Spinal cord (tissue), 9 donors: ENCODE measurements at regions not wholly inside any gene's neighbourhood (a gene's known extent, or its start where the extent isn't known, plus 50 kb on each side); places are given as distances from the start of the nearest gene placed in this dataset.
A peak's percentile ranks its signal among the peaks of the same experiment; 100 is the strongest.

Experiments
- DNase-seq, 6 donors: peaks; one replicate each; pipeline versions ENCODE4 v3.0.0 to v3.0.0-alpha.2; 2013 to 2015; ENCODE audit warnings: low spot score in 6 of 6, low read depth in 4 of 6
- H3K27ac ChIP-seq: one replicate; pipeline ENCODE4 v1.5.1; 2013; ENCODE audit warnings: low read depth, low read length, control low read depth
- H3K27me3 ChIP-seq: one replicate; pipeline ENCODE4 v1.6.1; 2013; ENCODE audit warnings: low read length; ENCODE audit not compliant: control insufficient read depth, insufficient read depth
- H3K36me3 ChIP-seq: one replicate; pipeline ENCODE4 v1.6.1; 2013; ENCODE audit warnings: low read length; ENCODE audit not compliant: control insufficient read depth, insufficient read depth
- H3K4me1 ChIP-seq: one replicate; pipeline ENCODE4 v1.6.1; 2013; ENCODE audit warnings: low read length; ENCODE audit not compliant: control insufficient read depth, insufficient read depth
- H3K4me3 ChIP-seq: one replicate; pipeline ENCODE4 v1.5.1; 2013; ENCODE audit warnings: low read depth, low read length, control low read depth
- H3K9me3 ChIP-seq: one replicate; pipeline ENCODE4 v1.6.1; 2013; ENCODE audit warnings: low read length; ENCODE audit not compliant: control insufficient read depth, insufficient read depth
- WGBS: methylation state at CpG from one replicate; pipeline ENCODE4 v1.1.5; 2013; ENCODE audit warnings: missing lambda C conversion rate; ENCODE audit not compliant: insufficient coverage; 5-methylcytosine and 5-hydroxymethylcytosine counted together
- donor health status: healthy.

DNA sequence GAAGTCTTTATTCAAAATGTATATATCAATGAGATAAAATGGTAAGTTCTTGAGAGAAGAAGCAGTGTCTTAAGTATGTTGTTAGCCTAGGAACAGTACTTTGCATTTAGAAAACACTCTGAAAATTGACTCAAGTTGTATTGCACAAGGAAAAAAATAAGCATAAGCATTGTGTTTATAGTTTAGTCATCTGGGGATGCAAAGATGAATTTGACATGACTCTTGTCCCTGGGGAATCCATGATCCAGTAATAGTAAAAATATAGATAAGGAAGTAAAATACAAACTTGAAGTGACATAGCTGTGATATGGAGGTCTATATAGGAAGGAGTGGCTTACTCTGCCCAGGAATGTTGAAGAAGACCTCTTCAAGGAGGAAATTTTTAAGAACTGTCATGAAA lies 185.0 kb upstream of the PTBP2 start:
- Histone ChIP-seq H3K9me3 (no peaks in the 10 kb centered on the region), H3K36me3 (no peaks in the 10 kb centered on the region), H3K27me3 (no peaks in the 10 kb centered on the region), H3K4me3 (no peak overlapping the region), H3K27ac (no peak overlapping the region), H3K4me1 (no peaks in the 10 kb centered on the region)
- DNase-seq, result no peak

DNA sequence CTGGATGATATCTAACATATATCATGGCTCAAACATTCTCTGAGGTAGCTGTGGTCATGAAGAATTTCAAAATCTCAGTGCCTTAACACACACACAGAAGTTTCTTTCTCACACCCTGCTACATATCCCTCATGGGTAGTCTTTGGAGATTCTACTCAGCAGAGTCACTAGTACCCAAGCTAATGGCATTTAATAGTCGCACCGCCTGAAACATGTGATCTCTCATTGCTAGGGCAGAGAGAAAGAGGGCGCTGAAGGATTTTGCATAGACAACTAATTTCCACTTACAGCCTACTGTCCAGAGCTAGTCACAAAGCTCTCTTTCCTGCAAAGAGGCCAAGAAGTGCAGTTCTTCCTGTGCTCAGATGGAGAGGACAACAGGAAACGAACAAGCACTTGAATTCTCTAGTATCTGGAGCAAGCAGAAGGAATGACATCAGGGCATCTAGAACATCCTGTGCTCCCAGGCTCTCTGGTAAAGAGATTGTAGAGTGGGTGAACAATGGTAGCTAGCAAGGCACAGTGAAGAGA lies 183.4 kb upstream of the PTBP2 start:
- DNase-seq, result peak in 2 of 6 donors; percentile 20 to 24
- no peaks in the 10 kb centered on the region for H3K4me1 ChIP-seq
- no peak overlapping the region for H3K4me3 ChIP-seq
- H3K9me3 ChIP-seq, result no peaks in the 10 kb centered on the region
- no peaks in the 10 kb centered on the region for H3K36me3 ChIP-seq
- no peaks in the 10 kb centered on the region for H3K27me3 ChIP-seq
- 43% methylated on average over 1 of the region's 4 CpGs for WGBS
- peak overlapping the region; percentile 82 for H3K27ac ChIP-seq

DNA sequence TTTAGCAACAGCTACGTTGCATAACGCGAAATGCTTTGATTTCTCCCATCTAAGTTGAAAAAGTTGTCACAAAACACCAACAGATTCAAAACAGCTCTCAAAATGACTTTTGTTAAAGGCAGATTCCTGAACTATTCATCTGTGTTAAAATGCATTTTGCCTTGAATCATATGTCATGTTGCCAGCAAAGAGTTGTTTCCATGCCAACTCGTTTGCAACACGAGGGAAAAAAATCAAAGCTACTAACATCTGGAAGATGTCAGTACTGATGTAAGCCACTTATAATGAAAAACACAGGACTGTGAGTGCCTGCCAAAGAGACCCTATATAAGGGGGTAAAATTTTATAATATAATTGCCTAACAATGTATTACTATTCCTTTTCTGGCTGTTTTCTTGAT lies 182.7 kb upstream of the PTBP2 start:
- H3K4me3 ChIP-seq, result no peak overlapping the region
- peak overlapping the region; percentile 82 for H3K27ac ChIP-seq
- H3K4me1 ChIP-seq, result no peaks in the 10 kb centered on the region
- peak in 3 of 6 donors; percentile 26 to 83 (median 80) for DNase-seq
- no CpG with 5 or more reads among the region's 5 CpGs for WGBS
- no peaks in the 10 kb centered on the region for H3K27me3 ChIP-seq
- H3K36me3 ChIP-seq, result no peaks in the 10 kb centered on the region
- H3K9me3 ChIP-seq, result no peaks in the 10 kb centered on the region

DNA sequence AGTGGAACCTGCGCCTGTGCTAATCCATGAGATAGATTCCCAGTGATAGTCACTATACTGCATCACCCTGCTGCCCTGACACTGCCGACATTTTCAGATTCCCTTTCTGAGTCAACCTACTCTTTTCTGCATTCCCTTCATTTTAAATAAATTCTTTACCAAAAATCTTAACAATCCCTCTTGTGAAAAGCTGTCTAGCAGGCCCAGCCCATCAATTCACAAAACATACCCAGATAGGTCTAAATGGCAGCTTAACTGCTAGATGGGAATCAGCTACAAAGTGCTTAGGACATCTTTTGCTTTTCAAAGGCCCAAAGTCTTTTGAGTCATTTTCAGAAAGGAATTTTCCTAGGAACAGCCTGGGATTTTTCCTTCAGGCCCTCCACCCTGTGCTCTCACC lies 180.1 kb upstream of the PTBP2 start:
- H3K4me3 ChIP-seq, result no peak overlapping the region
- H3K27ac ChIP-seq, result no peak overlapping the region
- DNase-seq, result no peak
- no peaks in the 10 kb centered on the region for H3K27me3 ChIP-seq
- WGBS, result 50% methylated on average over 2 of the region's 2 CpGs
- H3K36me3 ChIP-seq, result no peaks in the 10 kb centered on the region
- H3K9me3 ChIP-seq, result no peaks in the 10 kb centered on the region
- no peaks in the 10 kb centered on the region for H3K4me1 ChIP-seq

DNA sequence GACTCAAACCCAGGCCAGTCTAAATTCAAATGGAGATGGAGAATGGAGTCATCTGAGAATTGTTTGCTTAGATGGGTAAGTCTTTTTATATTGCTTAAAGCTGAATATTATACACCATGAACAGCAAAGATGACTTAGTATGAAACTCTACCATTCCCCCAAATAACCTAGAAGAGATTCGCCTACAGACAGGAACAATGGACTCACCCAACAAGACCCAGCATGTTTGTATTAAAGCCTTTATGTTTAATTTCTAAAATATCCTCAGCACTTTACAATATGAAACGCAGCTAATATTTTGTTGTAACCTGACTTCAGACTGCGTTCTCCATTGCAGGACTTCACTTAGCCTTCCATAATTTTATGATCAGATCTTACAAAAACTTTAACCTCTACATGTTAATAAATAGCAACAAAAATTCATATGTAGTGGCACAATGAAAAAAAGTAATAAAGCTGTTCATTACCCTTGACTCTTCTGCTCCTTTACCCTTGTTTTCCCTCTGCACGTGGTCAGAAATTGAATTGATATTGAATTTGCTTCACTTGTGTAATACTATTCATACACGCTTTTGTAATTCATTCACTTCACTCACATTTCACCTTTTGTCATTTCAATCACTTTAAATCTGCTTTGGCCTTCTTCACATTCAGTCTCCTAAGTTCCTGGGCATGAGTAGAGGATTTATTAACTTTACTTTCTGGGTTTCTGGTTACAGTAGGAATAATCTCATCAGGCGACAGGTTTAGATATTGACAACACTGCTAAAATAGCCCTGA lies 177.3 kb upstream of the PTBP2 start:
- Histone ChIP-seq H3K9me3 (no peaks in the 10 kb centered on the region), H3K4me1 (no peaks in the 10 kb centered on the region), H3K27ac (no peak overlapping the region), H3K4me3 (no peak overlapping the region), H3K36me3 (no peaks in the 10 kb centered on the region), H3K27me3 (no peaks in the 10 kb centered on the region)
- WGBS, result 88% methylated on average over 3 of the region's 6 CpGs
- DNase-seq, result no peak

DNA sequence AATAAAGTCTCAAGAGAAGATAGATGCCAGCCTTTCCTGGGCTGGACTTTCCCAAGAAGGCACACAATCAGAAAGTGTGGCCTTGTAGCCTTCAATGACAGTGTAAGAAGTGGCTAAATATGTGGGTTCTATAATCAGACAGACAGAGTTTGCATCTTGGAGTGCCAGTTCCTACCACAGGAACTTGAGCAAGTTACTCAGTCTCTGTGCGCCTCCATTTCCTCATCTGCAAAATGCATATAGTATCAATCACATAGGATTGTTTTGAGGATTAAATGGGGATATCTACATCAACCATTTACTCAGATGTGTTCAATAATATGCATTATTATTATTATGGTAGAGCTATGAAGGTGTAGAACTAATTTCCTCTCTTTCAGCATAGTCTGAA lies 176.8 kb upstream of the PTBP2 start:
- WGBS, result no CpG with 5 or more reads among the region's 1 CpG
- no peak for DNase-seq
- H3K4me3 ChIP-seq, result no peak overlapping the region
- H3K36me3 ChIP-seq, result no peaks in the 10 kb centered on the region
- no peaks in the 10 kb centered on the region for H3K27me3 ChIP-seq
- no peaks in the 10 kb centered on the region for H3K9me3 ChIP-seq
- no peak overlapping the region for H3K27ac ChIP-seq
- no peaks in the 10 kb centered on the region for H3K4me1 ChIP-seq

DNA sequence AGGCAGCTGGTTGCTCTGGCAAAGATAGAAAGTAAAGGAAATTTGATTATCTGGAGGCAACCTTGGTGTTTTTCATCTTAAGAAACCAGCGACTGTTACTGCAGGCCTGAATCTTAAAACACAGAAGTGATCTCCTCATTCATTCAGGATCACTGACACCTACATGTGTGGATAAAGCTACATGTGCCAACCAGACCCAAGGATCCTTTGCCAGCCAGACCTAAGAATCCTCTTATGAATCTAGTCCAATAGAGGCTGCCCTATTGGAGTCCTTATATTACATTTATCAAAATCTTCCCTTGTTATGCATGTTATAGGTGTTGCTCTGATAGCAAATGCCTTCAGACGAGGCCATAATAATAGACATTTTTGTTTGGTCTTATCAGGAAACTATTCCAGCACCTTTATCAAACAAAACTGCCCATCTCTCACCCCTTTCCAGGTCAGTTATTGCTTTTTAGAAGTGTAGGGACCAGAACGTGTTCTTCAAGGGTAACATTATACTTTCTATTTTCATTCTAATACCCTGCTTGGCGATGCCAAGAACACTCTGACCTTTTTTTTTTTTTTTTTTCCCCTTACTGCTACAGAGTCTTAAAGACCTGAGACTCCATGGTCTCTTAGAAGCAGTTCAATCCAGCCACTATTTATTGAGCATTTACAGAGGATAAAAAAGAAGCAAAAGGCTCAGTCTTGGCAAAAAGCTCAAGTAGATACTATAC lies 175.5 kb upstream of the PTBP2 start:
- Histone ChIP-seq H3K27ac (no peak overlapping the region), H3K4me1 (no peaks in the 10 kb centered on the region), H3K36me3 (no peaks in the 10 kb centered on the region), H3K27me3 (no peaks in the 10 kb centered on the region), H3K4me3 (no peak overlapping the region), H3K9me3 (no peaks in the 10 kb centered on the region)
- no peak for DNase-seq
- WGBS, result no CpG with 5 or more reads among the region's 4 CpGs

DNA sequence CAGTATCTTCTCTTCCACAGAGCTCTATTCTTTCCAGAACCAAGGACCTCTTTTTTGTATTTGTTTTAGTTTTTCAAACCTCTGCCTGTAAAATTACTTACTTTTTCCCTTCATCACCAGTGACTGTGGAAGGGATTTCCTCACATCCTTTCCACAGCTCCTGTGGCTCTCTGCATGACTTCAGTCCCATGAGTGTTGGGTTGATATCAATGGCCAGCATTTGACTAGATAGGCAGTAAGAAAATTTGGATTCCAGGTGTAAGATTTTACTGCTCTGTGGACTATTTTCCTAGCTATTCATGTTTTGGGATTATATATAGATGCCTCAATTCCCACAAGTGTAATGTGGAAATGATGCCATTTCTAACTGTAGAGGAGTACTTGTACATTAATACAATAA lies 171.5 kb upstream of the PTBP2 start:
- Histone ChIP-seq H3K4me1 (no peaks in the 10 kb centered on the region), H3K9me3 (no peaks in the 10 kb centered on the region), H3K36me3 (no peaks in the 10 kb centered on the region), H3K27ac (no peak overlapping the region), H3K27me3 (no peaks in the 10 kb centered on the region), H3K4me3 (no peak overlapping the region)
- DNase-seq, result no peak

DNA sequence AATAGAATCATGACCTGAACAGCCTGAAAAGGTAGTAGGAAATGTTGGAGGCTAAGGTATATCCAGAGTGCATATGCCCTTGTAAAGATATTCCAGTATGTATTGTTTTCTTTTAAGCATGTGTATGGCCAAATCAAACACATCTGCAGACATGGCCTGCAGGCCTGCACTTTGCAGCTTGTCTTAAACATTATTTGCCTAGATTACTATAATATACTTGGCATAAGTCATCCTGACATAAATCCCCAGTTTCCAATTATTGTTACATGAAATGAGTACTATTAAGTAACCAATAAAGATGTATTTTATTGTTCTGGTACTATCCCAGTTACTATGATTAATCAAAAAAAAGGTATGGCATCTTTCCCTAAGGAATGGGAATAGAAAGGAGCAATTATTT lies 169.1 kb upstream of the PTBP2 start:
- DNase-seq, result no peak
- Histone ChIP-seq H3K27ac (no peak overlapping the region), H3K4me1 (no peaks in the 10 kb centered on the region), H3K9me3 (no peaks in the 10 kb centered on the region), H3K4me3 (no peak overlapping the region), H3K36me3 (no peaks in the 10 kb centered on the region), H3K27me3 (no peaks in the 10 kb centered on the region)

DNA sequence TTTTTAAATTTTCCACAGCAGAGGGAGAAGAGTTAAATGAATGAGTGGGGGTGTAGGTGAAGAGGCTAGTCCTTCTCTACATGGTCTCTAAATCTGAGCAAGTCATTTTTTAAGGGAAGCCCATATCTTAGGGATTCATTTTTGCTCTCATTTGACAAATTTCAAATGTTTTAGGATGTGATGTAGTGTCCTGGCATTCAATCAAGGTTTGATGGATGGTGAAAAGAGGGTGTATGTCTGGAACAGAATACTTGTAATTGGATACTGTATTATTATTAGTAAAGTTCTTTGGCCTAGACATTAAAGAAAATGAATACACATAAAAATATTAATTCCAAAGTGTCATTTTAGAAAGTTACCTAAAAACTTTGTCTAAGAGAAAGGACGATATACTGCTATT lies 167.8 kb upstream of the PTBP2 start:
- no peaks in the 10 kb centered on the region for H3K27me3 ChIP-seq
- no peak overlapping the region for H3K4me3 ChIP-seq
- no peaks in the 10 kb centered on the region for H3K36me3 ChIP-seq
- no peaks in the 10 kb centered on the region for H3K4me1 ChIP-seq
- H3K27ac ChIP-seq, result no peak overlapping the region
- no peak for DNase-seq
- H3K9me3 ChIP-seq, result no peaks in the 10 kb centered on the region
- no CpG with 5 or more reads among the region's 1 CpG for WGBS
